Breast epithelium (tissue), 4 donors: ENCODE measurements at regions not wholly inside any gene's neighbourhood (a gene's known extent, or its start where the extent isn't known, plus 50 kb on each side); places are given as distances from the start of the nearest gene placed in this dataset.
"Not testable (repeated sequence)": the region's sequence is repeated elsewhere in the genome, so short reads cannot be mapped to it uniquely, and the experiment has no call there.

Experiments used
- DNase-seq, 2 donors: peaks; one replicate each; pipeline ENCODE4 v3.0.0-alpha.2; 2019; ENCODE audit warnings: low spot score in 2 of 2
- H3K27ac ChIP-seq, 2 donors: fragments of 200-600 bp; sonication (generic) in 1 of 2; one replicate each; pipeline ENCODE4 v1.5.1; 2016 to 2019; ENCODE audit warnings: mild to moderate bottlenecking in 1 of 2
- H3K27me3 ChIP-seq, 2 donors: fragments of 200-600 bp; sonication (generic) in 1 of 2; one replicate each; pipeline versions ENCODE4 v1.5.1 to v1.6.0; 2017 to 2019; ENCODE audit warnings: control low read depth in 1 of 2, mild to moderate bottlenecking in 1 of 2
- H3K36me3 ChIP-seq: fragments of 200-600 bp; one replicate; pipeline ENCODE4 v1.5.1; 2019
- H3K4me1 ChIP-seq, 2 donors: fragments of 200-600 bp; sonication (generic); one replicate each; pipeline ENCODE4 v1.5.1; 2016 to 2019; ENCODE audit warnings: control low read depth in 1 of 2
- H3K4me3 ChIP-seq, 3 donors: fragments of 200-600 bp; sonication (generic); 1 replicate in 2 of 3; 2 replicates in 1 of 3; pipeline ENCODE4 v1.5.1; 2016 to 2019; ENCODE audit warnings: mild to moderate bottlenecking in 3 of 3, moderate library complexity in 2 of 3
- H3K9me3 ChIP-seq, 2 donors: fragments of 200-600 bp; sonication (generic) in 1 of 2; one replicate each; pipeline ENCODE4 v1.5.1; 2016 to 2019; ENCODE audit warnings: control low read depth in 1 of 2
- POLR2A ChIP-seq: fragments of 450-650 bp; IDR thresholded peaks from one replicate; pipeline ENCODE4 v1.6.1; 2016; ENCODE audit warnings: antibody characterized with exemption, mild to moderate bottlenecking, moderate library complexity
- POLR2AphosphoS5 ChIP-seq, 3 donors: sonication (generic); formaldehyde crosslinking; IDR thresholded peaks; one replicate each; pipeline ENCODE4 v1.6.1; 2017; ENCODE audit warnings: antibody characterized with exemption in 3 of 3
- intact Hi-C: fragments of 100-400 bp; cut with DNase I; formaldehyde crosslinking; loops from one replicate; pipeline ENCODE4 v1.15.1; 2023; ENCODE audit warnings: low total_unique reads
- TF ChIP-seq, protein P1 (sequence below), 3 donors: fragments of 450-650 bp; IDR thresholded peaks; one replicate each; pipeline ENCODE4 v1.5.1; 2016 to 2017; ENCODE audit warnings: antibody characterized with exemption in 3 of 3, mild to moderate bottlenecking in 3 of 3, moderate library complexity in 3 of 3

DNA sequence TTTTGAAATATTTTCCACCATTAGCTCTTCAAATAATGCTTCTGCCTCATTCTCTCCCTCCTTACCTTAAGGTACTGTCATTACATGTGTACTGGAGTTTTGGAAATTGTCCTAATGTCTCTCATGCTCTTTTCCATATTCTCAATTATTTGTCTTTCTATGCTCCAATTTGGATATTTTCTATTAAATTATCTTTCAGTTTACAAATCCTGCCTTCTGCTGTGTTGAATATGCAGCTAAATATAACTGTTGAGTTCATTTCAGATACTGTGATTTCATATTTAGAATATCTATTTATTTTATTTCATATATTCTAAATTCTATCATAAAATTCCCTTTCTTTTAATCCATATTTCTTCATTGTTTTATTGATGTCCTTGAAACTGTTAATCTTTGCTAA, 388.0 kb upstream of the CDIN1 start:
- no peaks in the 10 kb centered on the region for H3K4me1 ChIP-seq
- H3K27ac ChIP-seq, result no peak overlapping the region
- H3K4me3 ChIP-seq, result no peak overlapping the region
- H3K27me3 ChIP-seq, result no peaks in the 10 kb centered on the region
- TF ChIP-seq POLR2AphosphoS5 (IDR thresholded peaks at IDR 0.05) (no peak), POLR2A (no peak)
- TF ChIP-seq, protein P1, sequence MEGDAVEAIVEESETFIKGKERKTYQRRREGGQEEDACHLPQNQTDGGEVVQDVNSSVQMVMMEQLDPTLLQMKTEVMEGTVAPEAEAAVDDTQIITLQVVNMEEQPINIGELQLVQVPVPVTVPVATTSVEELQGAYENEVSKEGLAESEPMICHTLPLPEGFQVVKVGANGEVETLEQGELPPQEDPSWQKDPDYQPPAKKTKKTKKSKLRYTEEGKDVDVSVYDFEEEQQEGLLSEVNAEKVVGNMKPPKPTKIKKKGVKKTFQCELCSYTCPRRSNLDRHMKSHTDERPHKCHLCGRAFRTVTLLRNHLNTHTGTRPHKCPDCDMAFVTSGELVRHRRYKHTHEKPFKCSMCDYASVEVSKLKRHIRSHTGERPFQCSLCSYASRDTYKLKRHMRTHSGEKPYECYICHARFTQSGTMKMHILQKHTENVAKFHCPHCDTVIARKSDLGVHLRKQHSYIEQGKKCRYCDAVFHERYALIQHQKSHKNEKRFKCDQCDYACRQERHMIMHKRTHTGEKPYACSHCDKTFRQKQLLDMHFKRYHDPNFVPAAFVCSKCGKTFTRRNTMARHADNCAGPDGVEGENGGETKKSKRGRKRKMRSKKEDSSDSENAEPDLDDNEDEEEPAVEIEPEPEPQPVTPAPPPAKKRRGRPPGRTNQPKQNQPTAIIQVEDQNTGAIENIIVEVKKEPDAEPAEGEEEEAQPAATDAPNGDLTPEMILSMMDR (IDR thresholded peaks at IDR 0.05), result no peak
- intact Hi-C loops, result no loop called here
- H3K36me3 ChIP-seq, result no peaks in the 10 kb centered on the region
- H3K9me3 ChIP-seq, result no peaks in the 10 kb centered on the region
- DNase-seq, result no peak

DNA sequence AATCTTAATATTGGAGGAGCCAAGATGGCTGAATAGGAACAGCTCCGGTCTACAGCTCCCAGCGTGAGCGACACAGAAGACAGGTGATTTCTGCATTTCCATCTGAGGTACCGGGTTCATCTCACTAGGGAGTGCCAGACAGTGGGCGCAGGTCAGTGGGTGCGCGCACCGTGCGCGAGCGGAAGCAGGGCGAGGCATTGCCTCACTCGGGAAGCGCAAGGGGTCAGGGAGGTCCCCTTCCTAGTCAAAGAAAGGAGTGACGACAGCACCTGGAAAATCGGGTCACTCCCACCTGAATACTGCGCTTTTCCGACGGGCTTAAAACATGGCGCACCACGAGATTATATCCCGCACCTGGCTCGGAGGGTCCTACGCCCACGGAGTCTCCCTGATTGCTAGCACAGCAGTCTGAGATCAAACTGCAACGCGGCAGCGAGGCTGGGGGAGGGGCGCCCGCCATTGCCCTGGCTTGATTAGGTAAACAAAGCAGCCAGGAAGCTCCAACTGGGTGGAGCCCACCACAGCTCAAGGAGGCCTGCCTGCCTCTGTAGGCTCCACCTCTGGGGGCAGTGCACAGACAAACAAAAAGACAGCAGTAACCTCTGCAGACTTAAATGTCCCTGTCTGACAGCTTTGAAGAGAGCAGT, 383.9 kb upstream of the CDIN1 start:
- H3K4me1 ChIP-seq, H3K27ac ChIP-seq, DNase-seq, intact Hi-C loops, H3K27me3 ChIP-seq, H3K9me3 ChIP-seq, H3K36me3 ChIP-seq, H3K4me3 ChIP-seq: not testable (repeated sequence)

DNA sequence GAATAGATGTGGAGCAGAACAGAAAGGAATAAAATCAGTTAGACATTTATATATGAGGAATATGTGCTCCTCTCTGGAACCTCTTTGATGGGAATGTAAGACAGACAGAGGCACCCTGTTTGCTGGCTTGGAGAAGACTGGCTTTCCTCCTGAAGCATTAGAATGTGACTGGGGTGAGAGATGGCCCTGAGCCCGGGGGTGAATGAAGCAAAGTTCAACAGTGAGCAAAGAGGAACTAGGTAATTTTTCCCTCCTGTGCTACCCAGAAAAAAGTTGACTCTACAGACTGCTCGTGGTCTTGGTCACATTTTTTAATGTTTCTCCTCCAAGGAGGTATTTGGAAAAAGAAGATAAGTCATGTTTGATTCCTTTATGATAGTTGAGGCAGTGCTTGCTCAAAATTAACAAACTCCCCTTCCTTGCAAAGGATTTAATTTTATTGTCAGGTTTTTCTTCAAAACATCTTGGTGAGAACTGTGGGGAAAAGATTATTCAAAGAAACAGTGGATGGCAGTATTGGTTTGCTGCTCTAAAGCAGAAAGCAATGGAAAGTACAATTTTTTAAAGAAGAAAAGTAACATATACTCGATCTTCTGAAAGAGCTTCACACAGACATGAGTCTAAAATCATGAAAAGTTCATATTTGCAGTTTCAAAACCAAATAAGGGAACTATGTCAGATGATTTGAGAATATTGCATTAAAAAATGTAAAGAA, 370.4 kb upstream of the CDIN1 start:
- Histone ChIP-seq H3K36me3 (no peaks in the 10 kb centered on the region), H3K4me3 (no peak overlapping the region), H3K4me1 (no peaks in the 10 kb centered on the region), H3K27me3 (no peaks in the 10 kb centered on the region), H3K27ac (no peak overlapping the region), H3K9me3 (no peaks in the 10 kb centered on the region)
- intact Hi-C loops, result no loop called here
- DNase-seq, result no peak
- TF ChIP-seq POLR2AphosphoS5 (IDR thresholded peaks at IDR 0.05) (no peak), POLR2A (no peak)
- TF ChIP-seq, protein P1 (IDR thresholded peaks at IDR 0.05), result no peak

GRCh38 chr15:36210426-36210825, 369.0 kb upstream of the CDIN1 start:
- intact Hi-C loops, result no loop called here
- DNase-seq, result no peak
- H3K27ac ChIP-seq, result no peak overlapping the region

GRCh38 chr15:36218322-36218721, 361.1 kb upstream of the CDIN1 start:
- DNase-seq, result no peak
- Histone ChIP-seq H3K4me3 (no peak overlapping the region), H3K36me3 (no peaks in the 10 kb centered on the region), H3K4me1 (no peaks in the 10 kb centered on the region), H3K27ac (no peak overlapping the region), H3K27me3 (no peaks in the 10 kb centered on the region), H3K9me3 (peaks cover 4 to 10% of the 10 kb centered on the region in 2 donors)
- intact Hi-C loops, result no loop called here
- TF ChIP-seq POLR2A, result no peak
- TF ChIP-seq, protein P1 (IDR thresholded peaks at IDR 0.05), result no peak

More at GRCh38 chr15:36210426-36210825, 369.0 kb upstream of the CDIN1 start:
- Histone ChIP-seq H3K4me1 (no peaks in the 10 kb centered on the region), H3K27me3 (no peaks in the 10 kb centered on the region), H3K4me3 (no peak overlapping the region), H3K9me3 (no peaks in the 10 kb centered on the region), H3K36me3 (no peaks in the 10 kb centered on the region)
- TF ChIP-seq POLR2AphosphoS5 (IDR thresholded peaks at IDR 0.05) (no peak), POLR2A (no peak)
- TF ChIP-seq, protein P1 (IDR thresholded peaks at IDR 0.05), result no peak
